ENCODE measurements at regions not wholly inside any gene's neighbourhood (a gene's known extent, or its start where the extent isn't known, plus 50 kb on each side); places are given as distances from the start of the nearest gene placed in this dataset.

- intact Hi-C loops (cut with DNase I), result no loop called here
- no peaks in the 10 kb centered on the region for H3K9me3 ChIP-seq
- no peak overlapping the region for H3K27ac ChIP-seq
- H3K4me3 ChIP-seq, result no peak overlapping the region
- no peaks in the 10 kb centered on the region for H3K4me1 ChIP-seq (ENCODE audit: insufficient read depth)
- DNase-seq, result no peak
- H3K36me3 ChIP-seq, result no peaks in the 10 kb centered on the region
- no peaks in the 10 kb centered on the region for H3K27me3 ChIP-seq
- WGBS, 3 donors, result 75 to 79% (median 78%) methylated on average over 6 of the region's 6 CpGs
- TF ChIP-seq POLR2A (IDR thresholded peaks at IDR 0.05), result no peak
- TF ChIP-seq EP300 (IDR thresholded peaks at IDR 0.05), result no peak
- TF ChIP-seq CTCF (IDR thresholded peaks at IDR 0.05), result no peak
These were observed 114.8 kb downstream of the SNX19 start for GRCh38 chr11:130801333-130802122.

GRCh38 chr11:130802567-130802966 is 113.7 kb downstream of the SNX19 start:
- no peak for TF ChIP-seq POLR2A (IDR thresholded peaks at IDR 0.05)
- no peak for TF ChIP-seq EP300 (IDR thresholded peaks at IDR 0.05)
- TF ChIP-seq CTCF (IDR thresholded peaks at IDR 0.05), result no peak
- WGBS, 3 donors, result 69 to 80% (median 79%) methylated on average over 2 of the region's 2 CpGs
- intact Hi-C loops (cut with DNase I), result no loop called here

GRCh38 chr11:130804306-130805076 is 111.8 kb downstream of the SNX19 start:
- TF ChIP-seq POLR2A (IDR thresholded peaks at IDR 0.05) (no peak), CTCF (IDR thresholded peaks at IDR 0.05) (no peak), EP300 (IDR thresholded peaks at IDR 0.05) (no peak)
- H3K36me3 ChIP-seq, result no peaks in the 10 kb centered on the region
- H3K4me1 ChIP-seq (ENCODE audit: insufficient read depth), result no peaks in the 10 kb centered on the region
- intact Hi-C loops (cut with DNase I), result no loop called here
- H3K4me3 ChIP-seq, result no peak overlapping the region
- H3K27me3 ChIP-seq, result no peaks in the 10 kb centered on the region
- H3K9me3 ChIP-seq, result no peaks in the 10 kb centered on the region
- WGBS, 3 donors, result 88 to 93% (median 92%) methylated on average over 12 of the region's 12 CpGs
- no peak for DNase-seq
- H3K27ac ChIP-seq, result no peak overlapping the region

More at GRCh38 chr11:130802567-130802966, 113.7 kb downstream of the SNX19 start:
- DNase-seq, result no peak
- no peak overlapping the region for H3K27ac ChIP-seq
- H3K36me3 ChIP-seq, result no peaks in the 10 kb centered on the region
- H3K27me3 ChIP-seq, result no peaks in the 10 kb centered on the region
- H3K4me3 ChIP-seq, result no peak overlapping the region
- H3K9me3 ChIP-seq, result no peaks in the 10 kb centered on the region
- H3K4me1 ChIP-seq (ENCODE audit: insufficient read depth), result no peaks in the 10 kb centered on the region

GRCh38 chr11:130806746-130807145 is 109.5 kb downstream of the SNX19 start:
- no peak for DNase-seq
- intact Hi-C loops (cut with DNase I), result no loop called here

More at GRCh38 chr11:130806746-130807145, 109.5 kb downstream of the SNX19 start:
- Histone ChIP-seq H3K27me3 (no peaks in the 10 kb centered on the region), H3K9me3 (no peaks in the 10 kb centered on the region), H3K4me1 (ENCODE audit: insufficient read depth) (no peaks in the 10 kb centered on the region), H3K27ac (no peak overlapping the region), H3K36me3 (no peaks in the 10 kb centered on the region), H3K4me3 (no peak overlapping the region)
- no peak for TF ChIP-seq POLR2A (IDR thresholded peaks at IDR 0.05)
- TF ChIP-seq CTCF (IDR thresholded peaks at IDR 0.05), result no peak
- TF ChIP-seq EP300 (IDR thresholded peaks at IDR 0.05), result no peak
- 65 to 81% (median 70%) methylated on average over 3 of the region's 3 CpGs for WGBS, 3 donors

Measured in ovary (tissue), 7 donors.